CD4-positive, alpha-beta T cell (primary cell): ENCODE measurements at regions not wholly inside any gene's neighbourhood (a gene's known extent, or its start where the extent isn't known, plus 50 kb on each side); places are given as distances from the start of the nearest gene placed in this dataset.

Experiments used
- ATAC-seq: fragments of 200-7000 bp; cut with Tn5 transposase; one replicate; pipeline ENCODE4 v1.10.0; 2022; ENCODE audit warnings: mild to moderate bottlenecking; ENCODE audit not compliant: poor library complexity
- CTCF ChIA-PET: fragments of 350-600 bp; sonication (Branson Sonifier 250); formaldehyde crosslinking; loops from one replicate; lab custom pipeline; 2021; ENCODE audit warnings: antibody characterized with exemption, inconsistent platforms; lab: Charles Lee
- POLR2A ChIA-PET: fragments of 350-600 bp; sonication (Branson Sonifier 250); formaldehyde crosslinking; loops from one replicate; lab custom pipeline; 2021; ENCODE audit warnings: antibody characterized with exemption, inconsistent platforms; lab: Charles Lee
- DNase-seq, 14 experiments: peaks; one replicate each; pipeline ENCODE4 v3.0.0-alpha.2; 2013 to 2020; ENCODE audit warnings: mixed read lengths in 2 of 14
- H3K27ac ChIP-seq, 2 donors: one replicate each; pipeline versions ENCODE4 v1.5.1 to v1.7.0; 2013; ENCODE audit warnings: low read length in 2 of 2, low read depth in 1 of 2, mild to moderate bottlenecking in 1 of 2
- H3K27me3 ChIP-seq, 2 experiments: 1 replicate in 1 of 2; 2 replicates in 1 of 2; pipeline versions ENCODE4 v1.6.1 to v1.7.0; 2013; ENCODE audit warnings: low read length in 2 of 2, control low read depth in 1 of 2, mild to moderate bottlenecking in 1 of 2, moderate library complexity in 1 of 2; ENCODE audit not compliant: insufficient read depth in 2 of 2, control insufficient read depth in 1 of 2
- H3K36me3 ChIP-seq: one replicate; pipeline ENCODE4 v1.6.1; 2013; ENCODE audit warnings: low read length, control low read depth; ENCODE audit not compliant: insufficient read depth
- H3K4me1 ChIP-seq: one replicate; pipeline ENCODE4 v1.6.1; 2013; ENCODE audit warnings: low read length, control low read depth; ENCODE audit not compliant: insufficient read depth
- H3K4me3 ChIP-seq: one replicate; pipeline ENCODE4 v1.5.1; 2013; ENCODE audit warnings: mild to moderate bottlenecking, low read length, moderate library complexity
- H3K9me3 ChIP-seq, 2 experiments: 1 replicate in 1 of 2; 2 replicates in 1 of 2; pipeline versions ENCODE4 v1.6.1 to v1.7.0; 2013; ENCODE audit warnings: low read length in 2 of 2, mild to moderate bottlenecking in 2 of 2, control low read depth in 1 of 2, moderate library complexity in 1 of 2; ENCODE audit not compliant: control insufficient read depth in 1 of 2, insufficient read depth in 1 of 2
- H3K27ac Mint-ChIP-seq: one replicate; pipeline ENCODE4 v1.8.0; 2020; ENCODE audit warnings: mixed read lengths
- H3K27me3 Mint-ChIP-seq: one replicate; pipeline ENCODE4 v1.8.0; 2021; ENCODE audit warnings: mixed read lengths
- H3K36me3 Mint-ChIP-seq: one replicate; pipeline ENCODE4 v1.8.0; 2021; ENCODE audit warnings: low read depth, mixed read lengths
- H3K4me1 Mint-ChIP-seq: one replicate; pipeline ENCODE4 v1.8.0; 2021; ENCODE audit warnings: low read depth, mixed read lengths
- H3K4me3 Mint-ChIP-seq: one replicate; pipeline ENCODE4 v1.8.0; 2020; ENCODE audit warnings: mild to moderate bottlenecking, mixed read lengths
- H3K9me3 Mint-ChIP-seq: one replicate; pipeline ENCODE4 v1.8.0; 2020; ENCODE audit warnings: mixed read lengths
- CTCF ChIP-seq: fragments of 200-600 bp; IDR thresholded peaks from one replicate; pipeline ENCODE4 v1.8.0; 2022; ENCODE audit warnings: antibody characterized with exemption, mild to moderate bottlenecking
- intact Hi-C, 2 experiments: fragments of 100-400 bp; cut with DNase I in 1 of 2; cut with micrococcal nuclease in 1 of 2; formaldehyde crosslinking; loops; one replicate each; pipeline versions ENCODE4 v1.15.1 to v1.9.0; 2023 to 2025; cut with DNase I, micrococcal nuclease

DNA sequence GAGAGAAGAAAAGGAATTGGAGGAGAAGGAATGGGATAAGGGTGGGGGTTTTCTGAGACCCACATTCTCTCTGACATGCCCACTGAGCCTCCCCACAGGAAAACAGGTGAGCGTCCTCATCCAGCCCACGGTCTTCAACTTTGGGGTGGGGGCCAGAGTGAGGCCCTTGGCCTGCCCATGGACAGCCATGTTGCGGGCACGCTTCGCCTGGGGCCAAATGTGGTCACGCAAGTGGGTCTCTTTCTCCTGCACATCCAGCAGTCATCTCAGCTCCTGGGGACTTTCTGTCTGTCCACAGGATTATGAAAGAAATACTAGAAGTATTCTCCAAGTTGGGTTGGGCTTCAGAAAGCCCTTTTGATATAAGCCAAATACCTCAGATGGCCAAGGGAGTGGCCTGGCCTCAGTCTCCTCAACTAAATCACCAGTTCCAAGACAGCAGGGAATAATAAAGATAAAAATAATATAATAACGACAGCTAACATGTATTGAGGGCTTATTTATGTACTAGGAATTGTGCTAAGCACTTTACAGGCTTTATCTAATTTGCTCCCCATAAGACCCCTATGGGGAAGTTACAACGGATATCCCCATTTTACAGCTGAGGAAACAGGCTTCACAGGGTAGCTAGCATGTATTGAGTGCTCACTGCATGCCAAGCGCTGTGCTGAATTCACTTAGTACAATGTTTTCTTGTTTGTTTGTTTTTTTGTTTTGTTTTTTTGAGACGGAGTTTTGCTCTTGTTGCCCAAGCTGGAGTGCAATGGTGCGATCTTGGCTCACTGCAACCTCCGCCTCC is 57.2 kb upstream of the LBX1 start:
- TF ChIP-seq CTCF, result no peak
- no peak overlapping the region for H3K4me3 Mint-ChIP-seq
- H3K27ac ChIP-seq, result no peak overlapping the region
- no peak overlapping the region for H3K27ac Mint-ChIP-seq
- peaks cover 13% of the 10 kb centered on the region for H3K4me1 Mint-ChIP-seq
- intact Hi-C loops, result no loop called here
- peaks cover 0 to 11% of the 10 kb centered on the region in 2 experiments for H3K9me3 ChIP-seq
- no peak overlapping the region for H3K4me3 ChIP-seq
- POLR2A ChIA-PET, result no interaction called here
- ATAC-seq, result no peak
- peaks cover 97% of the 10 kb centered on the region for H3K27me3 Mint-ChIP-seq
- CTCF ChIA-PET, result no interaction called here
- H3K4me1 ChIP-seq, result peaks cover 17% of the 10 kb centered on the region
- H3K36me3 ChIP-seq, result no peaks in the 10 kb centered on the region
- no peaks in the 10 kb centered on the region for H3K9me3 Mint-ChIP-seq
- peaks cover 64 to 98% of the 10 kb centered on the region in 2 experiments for H3K27me3 ChIP-seq
- no peak for DNase-seq
- H3K36me3 Mint-ChIP-seq, result no peaks in the 10 kb centered on the region

GRCh38 chr10:101287183-101287996 is 58.1 kb upstream of the LBX1 start:
- H3K4me3 Mint-ChIP-seq, result no peak overlapping the region
- no peaks in the 10 kb centered on the region for H3K36me3 Mint-ChIP-seq
- H3K27me3 ChIP-seq, result peaks cover 73 to 99% of the 10 kb centered on the region in 2 experiments

More at GRCh38 chr10:101287183-101287996, 58.1 kb upstream of the LBX1 start:
- CTCF ChIA-PET, result no interaction called here
- DNase-seq (no peak), ATAC-seq (no peak)
- H3K4me1 ChIP-seq, result peaks cover 27% of the 10 kb centered on the region
- Mint-ChIP-seq H3K9me3 (no peaks in the 10 kb centered on the region), H3K27ac (no peak overlapping the region), H3K27me3 (peaks cover 94% of the 10 kb centered on the region), H3K4me1 (peaks cover 13% of the 10 kb centered on the region)
- H3K36me3 ChIP-seq, result no peaks in the 10 kb centered on the region
- TF ChIP-seq CTCF, result no peak
- peaks cover 0 to 19% of the 10 kb centered on the region in 2 experiments for H3K9me3 ChIP-seq
- intact Hi-C loops, result no loop called here
- H3K4me3 ChIP-seq, result no peak overlapping the region
- H3K27ac ChIP-seq, result no peak overlapping the region
- POLR2A ChIA-PET, result interaction anchor here (0.6 kb wide), 1 partner anchor 254 kb away, joined by 3 read pairs; no protein-coding TSS in a partner anchor
